HG03565 (cell line): ENCODE measurements at regions not wholly inside any gene's neighbourhood (a gene's known extent, or its start where the extent isn't known, plus 50 kb on each side); places are given as distances from the start of the nearest gene placed in this dataset.

Experiments
- ATAC-seq: cut with Tn5 transposase; IDR thresholded peaks from one replicate; pipeline ENCODE4 v1.9.1; 2021; ENCODE audit warnings: mild to moderate bottlenecking, moderate library complexity; ENCODE audit not compliant: unreplicated experiment

DNA sequence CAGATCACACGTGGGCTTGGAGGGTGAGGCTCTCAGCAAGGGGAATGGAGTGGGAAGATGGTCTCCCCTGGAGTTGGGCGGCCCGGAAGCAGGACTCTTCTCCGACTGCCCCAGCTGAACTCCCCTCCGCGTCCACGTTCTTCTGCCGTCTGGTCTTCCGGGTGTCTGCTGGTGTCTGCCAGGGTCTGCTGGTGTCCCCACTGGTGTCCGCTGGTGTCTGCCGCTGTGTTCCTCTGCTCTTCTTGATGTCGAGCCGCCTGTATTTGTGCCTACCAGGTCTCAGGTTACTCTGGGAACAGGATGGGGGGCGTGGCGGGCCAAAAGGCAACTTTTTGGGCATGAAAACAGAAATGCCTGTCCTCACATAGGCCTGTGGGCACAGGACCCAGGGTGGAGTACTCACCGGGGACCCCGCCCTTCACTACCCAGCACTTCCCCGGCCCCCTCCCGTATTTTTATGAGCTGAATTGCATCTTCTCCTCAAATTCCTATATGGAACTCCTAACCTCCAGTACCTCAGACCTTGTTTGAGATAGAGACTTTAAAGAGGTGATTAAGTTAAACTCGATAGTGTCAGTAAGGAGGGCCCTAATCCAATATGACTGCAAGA lies 675.4 kb downstream of the SEMA5A start:
- ATAC-seq, result no peak

DNA sequence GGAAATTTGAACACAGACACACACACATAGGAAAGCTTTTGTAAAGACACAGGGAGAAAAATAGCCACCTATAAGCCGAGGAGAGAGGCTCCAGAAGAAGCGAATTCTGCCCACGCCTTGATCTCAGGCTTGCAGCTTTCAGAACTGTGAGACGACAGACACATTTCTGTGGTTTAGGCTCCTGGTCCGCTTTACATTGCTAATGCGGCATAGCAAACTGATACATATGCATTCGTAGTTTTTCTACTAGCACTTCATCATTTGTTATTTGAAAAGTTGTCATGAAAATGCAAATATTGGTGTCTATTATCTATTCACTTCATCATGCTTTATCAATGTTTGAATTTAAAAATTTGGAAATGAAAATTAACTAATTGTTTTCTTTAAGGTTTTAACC lies 674.9 kb downstream of the SEMA5A start:
- no peak for ATAC-seq

DNA sequence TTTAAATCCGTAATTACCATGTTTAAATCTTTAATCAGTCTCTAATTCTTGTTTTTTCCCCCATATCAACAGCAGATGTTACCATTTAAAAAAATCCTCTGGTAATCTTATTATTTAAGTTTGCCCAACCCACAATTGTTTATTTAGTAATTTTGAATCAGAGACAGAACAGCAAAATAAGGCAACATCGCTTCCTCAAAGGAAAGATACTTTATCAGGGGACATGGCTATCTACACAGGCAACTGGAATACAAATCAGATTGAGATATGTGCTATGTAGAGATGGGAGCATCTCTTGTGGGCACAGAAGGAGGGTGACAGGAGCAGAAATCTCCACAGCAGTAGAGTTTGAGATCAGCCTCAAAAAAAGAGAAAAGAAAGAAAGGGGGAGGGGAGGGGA lies 674.4 kb downstream of the SEMA5A start:
- no peak for ATAC-seq

DNA sequence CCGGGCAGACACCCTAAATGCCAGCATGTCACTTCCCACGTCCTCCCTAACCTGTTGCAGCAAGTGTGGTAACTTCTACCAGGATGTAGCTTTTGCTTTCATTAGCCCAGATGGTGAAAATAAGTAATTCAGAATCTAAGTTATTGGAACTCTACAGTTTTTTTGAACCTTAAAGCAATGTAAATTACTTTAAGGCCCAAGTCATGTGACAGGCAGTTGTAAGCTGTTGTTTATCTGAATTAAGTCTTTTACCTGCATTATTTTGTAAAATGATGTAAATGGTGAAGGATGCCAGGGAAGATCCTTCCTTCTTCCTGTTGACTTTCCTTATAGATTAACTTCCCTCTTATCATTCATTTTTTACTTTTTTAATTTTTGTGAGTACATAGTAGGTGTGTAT lies 670.2 kb downstream of the SEMA5A start:
- ATAC-seq, result no peak

DNA sequence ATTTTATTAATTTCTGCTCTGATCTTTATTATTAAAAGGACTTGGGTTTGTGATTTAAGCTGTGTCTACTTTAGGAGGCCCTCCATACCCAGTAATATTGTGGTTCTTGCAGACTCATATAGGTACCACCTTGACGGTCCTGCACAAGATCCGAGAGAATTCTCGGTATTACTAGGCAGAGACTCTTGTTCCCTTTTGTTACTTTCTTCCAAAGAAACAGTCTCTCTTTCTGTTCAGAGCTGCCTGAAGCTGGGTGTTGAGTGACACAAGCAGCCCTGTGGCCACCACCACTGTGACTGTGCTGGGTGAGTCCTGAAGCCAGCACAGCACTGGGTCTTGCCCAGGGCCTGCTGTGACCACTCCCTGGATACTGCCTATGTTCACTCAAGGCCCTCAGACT lies 666.6 kb downstream of the SEMA5A start:
- peak; percentile 88 for ATAC-seq

DNA sequence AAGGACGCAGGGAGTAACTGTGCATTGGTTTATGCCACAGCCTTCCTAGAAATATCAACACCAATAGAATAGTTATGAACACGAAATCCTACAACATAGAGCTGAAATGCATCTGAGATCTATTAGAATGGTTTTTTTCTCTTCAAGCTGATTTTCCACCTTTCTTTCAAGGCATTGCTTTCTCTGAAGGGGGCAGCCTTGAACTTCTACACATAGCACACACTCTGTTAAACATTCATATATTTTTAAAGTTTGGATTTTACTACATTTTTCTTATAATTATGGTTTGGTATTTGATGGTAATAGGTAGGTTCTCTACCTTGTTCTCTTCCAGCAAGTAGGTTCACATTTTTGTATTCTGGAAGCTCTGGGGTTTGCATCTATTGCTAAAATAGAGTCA lies 661.8 kb downstream of the SEMA5A start:
- no peak for ATAC-seq

DNA sequence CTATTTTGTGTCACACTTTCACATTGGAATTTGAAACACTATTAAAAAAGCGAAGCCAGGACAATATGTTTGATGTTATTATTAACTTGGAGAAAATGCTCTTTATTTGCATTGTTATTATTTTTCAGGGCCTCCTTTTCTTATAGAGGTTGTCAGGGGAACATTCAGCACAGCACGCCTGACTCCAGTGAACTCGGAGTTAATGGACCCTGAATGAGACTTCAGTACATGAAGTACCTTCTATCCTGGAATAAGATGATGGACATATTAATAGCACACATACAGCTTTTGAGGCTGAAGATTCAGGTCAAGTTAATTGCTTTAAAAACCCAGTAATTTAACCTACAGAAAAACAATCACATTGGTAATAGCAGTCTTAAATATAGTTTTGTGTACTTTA lies 652.9 kb downstream of the SEMA5A start:
- ATAC-seq, result no peak

DNA sequence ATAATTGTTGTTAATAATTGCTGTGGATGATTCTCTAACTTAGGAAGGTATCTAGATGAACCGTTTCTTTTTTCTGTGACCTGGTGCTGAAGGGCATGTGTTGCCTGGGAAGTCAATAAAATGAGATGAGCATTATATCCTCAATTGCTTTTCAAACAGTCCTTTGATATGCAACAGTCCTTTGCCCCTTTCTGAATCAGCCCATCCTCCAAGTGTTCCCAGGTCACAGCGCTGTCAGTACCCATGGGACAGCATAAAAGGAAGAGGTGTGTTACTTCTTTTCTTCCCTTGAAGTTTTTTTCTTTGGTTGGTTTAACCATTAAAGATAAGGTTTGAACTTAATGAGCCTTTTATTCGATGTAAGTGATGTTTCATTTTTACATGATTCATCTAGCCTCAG lies 651.8 kb downstream of the SEMA5A start:
- ATAC-seq, result no peak

DNA sequence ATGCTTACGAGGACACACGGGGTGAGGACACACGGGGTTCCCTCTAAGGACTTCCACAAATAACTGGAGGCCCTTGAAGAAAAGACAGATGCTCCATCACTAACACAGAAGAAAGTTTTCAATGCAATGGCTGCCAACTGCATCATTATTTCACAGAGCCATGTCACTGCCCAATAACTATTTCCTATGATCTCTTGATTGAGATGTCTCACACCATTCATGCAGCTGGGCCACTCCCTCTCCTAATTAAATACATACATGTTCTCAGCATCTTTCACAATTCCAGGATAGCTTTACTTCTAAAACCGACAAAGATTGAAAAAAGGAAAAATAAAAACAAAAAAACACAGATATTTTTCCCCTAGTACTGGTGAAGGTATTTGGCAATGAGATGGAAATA lies 650.8 kb downstream of the SEMA5A start:
- ATAC-seq, result no peak

DNA sequence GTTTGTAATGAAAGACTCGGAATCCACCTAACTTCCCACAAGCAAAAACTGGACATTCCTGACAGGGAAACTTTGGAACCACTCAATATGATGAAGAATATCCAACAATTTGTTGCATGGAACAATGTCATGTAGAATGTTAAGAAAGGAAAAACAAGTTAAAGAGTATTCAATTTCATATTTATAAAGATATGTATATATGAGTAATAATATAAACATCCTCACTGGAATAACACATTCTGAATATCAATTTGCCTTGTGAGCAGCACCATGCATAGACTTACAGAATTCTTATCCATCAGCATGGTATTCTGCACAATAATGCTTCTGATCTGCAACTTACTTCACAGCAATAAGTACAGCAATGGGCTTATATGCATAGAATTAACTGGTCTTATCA lies 650.3 kb downstream of the SEMA5A start:
- ATAC-seq, result no peak

DNA sequence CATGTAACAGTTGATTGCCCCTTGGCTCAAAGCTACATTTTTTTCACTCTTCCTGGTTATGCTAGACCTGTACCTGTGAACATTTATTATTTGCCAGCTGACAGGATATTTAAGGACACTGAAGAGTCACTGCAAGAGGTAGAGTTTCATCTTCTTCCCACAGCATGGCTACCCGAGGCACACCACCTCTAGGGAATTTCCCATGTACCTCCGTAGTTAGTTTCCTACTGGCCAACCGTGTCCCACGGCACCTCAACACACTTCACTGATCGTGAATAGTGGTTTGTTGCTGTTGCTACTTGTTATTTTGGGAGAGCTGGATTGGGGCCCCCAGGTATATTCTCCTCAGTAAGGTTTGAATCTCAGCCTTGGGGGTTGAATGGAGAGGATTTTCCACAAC lies 648.6 kb downstream of the SEMA5A start:
- no peak for ATAC-seq

DNA sequence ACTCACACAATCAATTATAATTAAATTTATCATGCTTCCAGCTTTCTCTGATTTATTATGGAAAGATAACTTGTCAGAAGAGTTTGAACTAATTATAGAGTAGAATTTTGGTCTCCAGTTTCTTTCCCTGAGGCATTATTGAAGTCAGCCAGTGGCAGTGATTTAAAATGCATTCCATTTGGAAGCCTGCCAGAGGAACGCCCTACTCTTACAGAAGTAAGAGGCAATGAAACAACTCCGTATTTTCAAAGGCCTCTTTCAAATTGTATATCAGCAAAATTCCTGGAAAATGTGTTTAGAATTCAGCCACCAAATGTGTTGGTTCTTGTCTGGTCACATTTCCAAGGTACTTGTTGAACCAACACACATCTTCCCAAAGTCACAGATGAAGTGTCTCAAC lies 640.9 kb downstream of the SEMA5A start:
- ATAC-seq, result no peak

DNA sequence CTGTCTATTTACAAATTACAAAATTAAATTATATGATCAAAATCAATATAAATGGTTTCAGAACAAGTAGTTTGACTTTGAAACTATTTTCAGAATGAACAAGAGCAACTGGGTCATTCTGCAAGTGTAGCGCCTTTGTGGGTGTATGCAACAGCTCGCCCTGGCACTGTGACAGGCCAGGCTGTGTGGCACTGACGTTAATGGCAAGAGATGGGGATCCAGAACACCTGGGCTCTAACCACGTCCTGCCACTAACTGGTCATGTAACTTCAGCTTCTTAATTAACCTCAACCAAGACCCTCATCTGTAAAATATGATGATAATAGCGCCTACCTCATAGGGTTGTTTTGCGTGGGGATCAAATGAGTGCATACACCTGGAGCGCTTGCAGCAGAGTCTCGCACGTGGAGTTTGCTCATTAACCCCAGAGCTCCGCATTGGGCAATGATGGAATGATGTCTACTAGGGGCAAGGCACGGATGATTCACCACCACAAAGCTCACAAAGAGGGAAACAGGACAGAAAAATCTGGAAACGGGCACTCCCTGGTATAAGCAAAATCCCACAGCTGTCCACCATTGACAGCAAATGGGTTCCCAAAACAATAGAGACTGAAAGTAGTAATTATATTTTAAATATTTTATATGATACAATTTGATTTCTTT lies 639.4 kb downstream of the SEMA5A start:
- no peak for ATAC-seq

DNA sequence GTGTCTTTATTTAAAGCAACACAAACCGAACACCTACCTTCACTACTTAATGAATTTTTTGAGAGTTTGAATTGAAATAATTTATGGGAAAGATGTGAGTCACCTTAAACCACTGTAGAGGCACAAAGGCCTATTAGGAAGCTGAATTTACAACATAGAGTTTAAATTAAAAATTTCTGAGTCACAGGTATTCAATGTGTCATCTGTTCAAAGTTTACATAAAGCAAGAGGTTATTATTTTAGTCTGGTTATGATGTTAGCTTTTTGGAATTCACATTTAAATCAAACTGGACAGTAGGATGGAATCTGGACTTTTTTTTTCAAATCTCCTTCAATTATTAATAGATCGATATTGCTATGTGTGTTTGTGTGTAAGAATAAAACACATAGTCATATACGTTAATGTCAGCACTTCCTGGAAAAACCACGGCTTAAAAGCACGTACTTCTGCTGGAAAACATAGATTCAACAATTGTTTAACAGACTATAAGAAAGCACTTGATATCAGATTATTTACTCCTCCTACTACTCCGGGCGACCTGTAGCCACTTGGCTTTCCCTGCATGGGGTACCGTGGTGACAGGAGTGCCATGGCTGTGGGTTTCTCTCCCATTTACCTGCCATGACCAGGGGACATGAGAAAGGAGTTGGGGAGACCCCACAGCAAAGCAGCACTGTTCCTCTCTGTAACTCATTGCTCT lies 638.6 kb downstream of the SEMA5A start:
- ATAC-seq, result no peak

DNA sequence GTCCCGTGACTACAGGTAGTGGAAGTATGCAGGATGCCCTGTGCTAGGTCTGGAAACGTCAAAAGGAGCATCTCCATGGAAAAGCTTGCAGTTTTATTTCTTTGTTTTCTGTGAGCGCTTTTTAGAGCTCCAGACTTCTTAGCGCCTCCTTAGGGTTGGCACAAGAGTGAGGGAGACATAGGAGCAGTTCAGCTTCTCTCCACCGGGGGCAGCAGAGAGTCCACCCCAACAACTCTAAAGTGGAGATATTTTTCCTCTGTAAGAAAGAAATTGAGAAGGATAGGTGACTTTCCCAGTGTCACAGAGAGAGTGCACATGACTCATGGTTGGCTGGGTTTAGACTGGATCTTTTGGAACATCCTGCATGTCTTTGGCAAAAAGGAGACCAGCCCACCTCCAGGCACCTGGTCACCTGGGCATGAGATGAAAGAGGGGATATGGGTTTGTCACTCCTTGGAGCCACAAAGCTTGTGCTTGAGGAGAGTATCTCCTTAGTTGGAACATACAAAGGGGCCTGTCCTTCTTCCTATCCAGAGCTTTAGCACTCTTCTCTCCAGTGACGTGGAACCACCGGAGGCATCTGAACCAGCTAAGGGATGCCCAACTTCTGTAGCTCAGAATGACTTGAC lies 637.7 kb downstream of the SEMA5A start:
- peak; percentile 77 for ATAC-seq

DNA sequence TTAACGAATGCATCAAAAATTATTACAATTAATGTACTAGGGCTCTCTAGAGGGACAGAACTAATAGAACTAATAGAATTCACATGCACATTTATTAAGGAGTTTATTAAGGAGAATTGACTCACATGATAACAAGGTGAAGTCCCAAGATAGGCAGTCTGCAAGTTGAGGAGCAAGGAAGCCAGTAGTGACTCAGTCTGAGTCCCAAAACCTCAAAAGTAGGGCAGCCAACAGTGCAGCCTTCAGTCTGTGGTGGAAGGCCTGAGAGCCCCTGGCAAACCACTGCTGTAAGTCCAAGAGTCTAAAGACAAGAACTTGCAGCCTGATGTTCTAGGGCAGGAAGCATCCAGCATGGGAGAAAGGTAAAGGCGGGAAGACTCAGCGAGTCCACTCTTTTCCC lies 633.8 kb downstream of the SEMA5A start:
- ATAC-seq, result no peak

DNA sequence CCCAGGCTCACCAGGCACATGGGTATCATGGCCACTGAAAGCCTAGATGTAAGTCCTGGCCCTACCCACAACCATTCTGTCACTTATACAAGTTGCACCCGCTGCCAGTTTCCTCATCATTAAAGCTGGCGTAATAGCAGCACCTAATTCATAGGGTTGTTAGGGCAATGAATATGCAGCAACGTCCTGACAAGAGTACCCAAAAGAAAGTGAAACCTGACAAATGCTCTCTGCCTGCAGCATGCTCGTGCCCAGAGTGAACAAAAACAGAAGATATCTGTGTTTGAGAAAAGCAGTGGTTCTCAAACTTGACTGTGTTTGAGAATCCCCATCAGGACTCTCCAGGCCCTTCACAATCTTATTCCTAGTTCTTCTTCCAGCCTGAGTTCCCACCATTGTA lies 632.4 kb downstream of the SEMA5A start:
- ATAC-seq, result no peak

DNA sequence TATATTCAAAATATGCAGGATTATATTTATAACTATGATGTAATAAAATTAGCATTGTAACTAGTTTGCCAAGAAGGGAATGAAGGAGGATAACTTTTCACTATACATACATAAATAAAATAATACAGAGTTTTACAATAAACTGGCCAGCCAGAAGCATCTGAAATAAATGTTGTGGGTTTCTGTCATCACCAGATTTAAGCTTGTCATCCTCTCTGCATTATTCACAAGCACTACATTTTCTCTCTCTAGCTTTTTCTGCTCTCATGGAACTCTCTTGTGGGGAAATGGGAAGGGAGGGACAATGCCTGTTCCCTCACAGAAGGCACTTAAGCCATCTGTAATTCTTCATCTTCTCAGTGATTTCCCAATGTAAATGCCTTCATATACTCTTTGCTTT lies 626.8 kb downstream of the SEMA5A start:
- no peak for ATAC-seq

DNA sequence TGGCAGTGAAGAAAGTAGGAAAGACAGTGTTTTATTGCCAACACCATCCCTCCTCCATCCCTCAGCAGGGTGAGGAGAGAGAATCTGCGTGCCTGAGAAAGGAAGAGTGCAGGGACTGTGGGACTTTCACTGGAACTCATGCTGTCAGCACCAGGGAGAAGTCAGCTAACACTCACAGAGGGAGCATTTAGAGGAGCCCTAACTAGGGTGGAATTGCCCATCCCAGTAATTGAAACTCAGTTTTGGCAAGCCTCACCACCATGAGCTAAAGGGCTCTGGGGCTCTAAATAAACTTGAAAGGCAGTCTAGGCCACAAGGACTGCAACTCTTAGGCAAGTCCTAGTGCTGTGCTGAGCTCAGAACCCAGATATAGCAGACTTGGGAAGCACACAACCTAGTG lies 622.3 kb downstream of the SEMA5A start:
- no peak for ATAC-seq

DNA sequence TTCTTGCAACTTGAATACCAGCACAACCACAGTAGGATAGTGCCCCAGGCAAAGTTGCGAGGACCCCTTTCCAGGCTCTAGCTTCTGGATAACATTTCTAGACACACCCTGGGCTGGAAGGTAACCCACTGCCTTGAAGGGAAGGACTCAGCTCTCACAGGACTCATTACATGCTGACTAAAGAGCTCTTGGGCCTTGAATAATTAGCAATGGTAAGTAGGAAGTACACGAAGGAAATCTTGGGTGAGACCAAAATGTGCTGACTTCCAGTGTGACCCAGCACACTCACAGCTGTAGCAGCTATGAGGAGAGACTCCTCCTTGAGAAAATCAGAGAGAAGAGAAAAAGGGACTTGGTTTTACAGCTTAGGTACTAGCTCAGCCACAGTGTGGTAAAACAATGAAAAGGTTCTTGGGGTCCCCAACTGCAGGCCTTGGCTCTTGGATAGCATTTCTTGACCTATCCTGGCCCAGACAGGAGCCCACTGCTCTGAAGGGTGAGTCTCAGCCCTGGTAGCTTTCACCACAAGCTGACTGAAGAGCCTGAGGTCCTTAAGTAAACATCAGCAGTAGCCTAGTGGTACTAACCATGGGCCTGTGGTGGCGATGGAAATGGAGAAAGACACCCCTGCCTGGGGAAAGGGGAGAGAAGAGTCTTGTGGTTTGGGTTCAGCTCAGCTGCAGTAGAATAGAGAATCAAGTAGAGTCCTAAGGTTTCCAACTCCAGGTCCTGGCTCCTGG lies 621.7 kb downstream of the SEMA5A start:
- ATAC-seq, result no peak

DNA sequence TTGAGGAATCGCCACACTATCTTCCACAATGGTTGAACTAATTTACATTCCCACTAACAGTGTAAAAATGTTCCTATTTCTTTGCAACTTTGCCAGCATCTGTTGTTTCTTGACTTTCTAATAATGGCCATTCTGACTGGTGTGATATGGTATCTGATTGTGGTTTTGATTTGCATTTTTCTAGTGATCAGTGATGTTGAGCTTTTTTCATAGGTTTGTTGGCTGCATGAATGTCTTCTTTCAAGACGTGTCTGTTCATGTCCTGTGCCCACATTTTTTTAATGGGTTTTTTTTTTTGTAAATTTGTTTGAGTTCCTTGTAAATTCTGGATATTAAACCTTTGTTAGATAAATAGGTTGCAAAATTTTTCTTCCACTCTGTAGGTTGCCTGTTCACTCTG lies 615.9 kb downstream of the SEMA5A start:
- ATAC-seq, result no peak
